ENCODE measurements at regions not wholly inside any gene's neighbourhood (a gene's known extent, or its start where the extent isn't known, plus 50 kb on each side); places are given as distances from the start of the nearest gene placed in this dataset.

DNA sequence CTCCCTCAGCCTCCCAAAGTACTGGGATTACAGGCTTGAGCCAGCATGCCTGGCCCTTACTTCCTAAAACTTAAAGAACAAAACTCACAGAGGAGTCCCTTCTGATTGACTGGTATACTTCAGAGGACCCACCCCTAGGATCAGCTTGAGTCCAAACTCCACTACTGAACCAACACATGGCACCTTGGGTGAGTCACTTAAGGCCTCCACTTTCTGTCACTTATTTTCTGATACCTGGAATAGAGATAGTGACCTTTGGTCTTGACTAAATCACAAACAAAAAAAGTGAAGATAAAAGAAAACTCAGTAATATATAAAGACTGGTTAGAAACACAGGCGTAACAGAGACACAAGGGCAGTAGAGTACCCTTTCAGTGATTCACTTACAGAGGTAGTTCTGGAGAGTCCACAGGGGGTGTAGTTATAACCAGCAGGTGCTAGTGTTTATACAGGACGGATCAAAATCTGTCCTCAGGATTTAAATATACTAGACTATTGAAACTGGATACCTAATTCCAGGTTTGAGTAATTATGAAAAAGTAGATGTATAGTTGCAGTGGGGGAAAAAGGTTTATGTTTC, 274.3 kb upstream of the ANKRD55 start:
- intact Hi-C loops (cut with DNase I) = no loop called here
- WGBS, 2 donors = 98 to 100% methylated on average over 2 of the region's 2 CpGs

DNA sequence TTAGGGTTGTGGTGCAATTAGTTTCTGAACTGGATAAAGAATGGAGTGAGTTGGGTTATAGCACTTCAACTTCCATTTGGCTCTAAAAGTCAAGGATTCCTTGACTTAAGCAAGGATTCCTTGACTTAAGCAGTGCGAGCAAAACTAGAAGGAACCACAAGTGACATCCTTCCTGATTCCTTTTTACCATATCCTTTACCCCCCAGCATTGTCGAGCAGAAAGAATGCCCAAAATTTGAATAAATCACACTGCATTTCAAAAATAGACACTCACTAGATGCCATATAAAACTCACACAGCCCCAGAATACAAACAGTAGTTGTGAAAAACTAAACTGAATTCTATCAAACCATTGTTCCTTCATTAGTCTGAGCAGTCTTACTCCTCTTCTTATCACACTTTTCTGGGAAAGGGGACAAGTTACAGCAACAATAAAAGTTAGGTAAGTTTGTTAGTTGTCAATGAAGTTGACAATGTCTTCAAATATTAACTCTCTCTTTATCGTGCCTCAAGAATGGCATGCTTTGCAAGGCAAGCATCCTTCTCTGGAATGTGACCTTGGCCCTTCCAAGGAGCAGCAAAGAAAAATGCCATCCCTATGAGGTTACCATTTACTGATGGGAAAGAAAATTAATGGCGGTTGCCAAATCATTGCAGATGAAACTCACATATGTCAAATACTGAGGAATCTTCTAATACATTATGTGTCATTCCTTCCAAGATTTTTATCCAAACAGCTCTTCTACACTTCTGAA, 273.3 kb upstream of the ANKRD55 start:
- DNase-seq (no peak), ATAC-seq (no peak)
- Histone ChIP-seq H3K27me3 (no peaks in the 10 kb centered on the region), H3K4me3 (no peak overlapping the region), H3K36me3 (no peaks in the 10 kb centered on the region), H3K4me1 (peaks cover 0 to 28% (median 16%) of the 10 kb centered on the region in 9 donors), H3K9me3 (peaks cover 0 to 5% (median 0%) of the 10 kb centered on the region in 11 donors), H3K27ac (no peak overlapping the region)
- TF ChIP-seq, protein P1, sequence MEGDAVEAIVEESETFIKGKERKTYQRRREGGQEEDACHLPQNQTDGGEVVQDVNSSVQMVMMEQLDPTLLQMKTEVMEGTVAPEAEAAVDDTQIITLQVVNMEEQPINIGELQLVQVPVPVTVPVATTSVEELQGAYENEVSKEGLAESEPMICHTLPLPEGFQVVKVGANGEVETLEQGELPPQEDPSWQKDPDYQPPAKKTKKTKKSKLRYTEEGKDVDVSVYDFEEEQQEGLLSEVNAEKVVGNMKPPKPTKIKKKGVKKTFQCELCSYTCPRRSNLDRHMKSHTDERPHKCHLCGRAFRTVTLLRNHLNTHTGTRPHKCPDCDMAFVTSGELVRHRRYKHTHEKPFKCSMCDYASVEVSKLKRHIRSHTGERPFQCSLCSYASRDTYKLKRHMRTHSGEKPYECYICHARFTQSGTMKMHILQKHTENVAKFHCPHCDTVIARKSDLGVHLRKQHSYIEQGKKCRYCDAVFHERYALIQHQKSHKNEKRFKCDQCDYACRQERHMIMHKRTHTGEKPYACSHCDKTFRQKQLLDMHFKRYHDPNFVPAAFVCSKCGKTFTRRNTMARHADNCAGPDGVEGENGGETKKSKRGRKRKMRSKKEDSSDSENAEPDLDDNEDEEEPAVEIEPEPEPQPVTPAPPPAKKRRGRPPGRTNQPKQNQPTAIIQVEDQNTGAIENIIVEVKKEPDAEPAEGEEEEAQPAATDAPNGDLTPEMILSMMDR (IDR thresholded peaks at IDR 0.05) = no peak
- intact Hi-C loops (cut with DNase I) = no loop called here
- 73% methylated on average over 4 of the region's 4 CpGs for WGBS, 2 donors

More for the DNA sequence above, 274.3 kb upstream of the ANKRD55 start:
- Histone ChIP-seq H3K27ac (no peak overlapping the region), H3K36me3 (no peaks in the 10 kb centered on the region), H3K4me1 (peaks cover 0 to 29% (median 17%) of the 10 kb centered on the region in 9 donors), H3K4me3 (no peak overlapping the region), H3K9me3 (peaks cover 0 to 5% (median 0%) of the 10 kb centered on the region in 11 donors), H3K27me3 (no peaks in the 10 kb centered on the region)
- ATAC-seq = no peak
- DNase-seq = no peak
- TF ChIP-seq, protein P1 (IDR thresholded peaks at IDR 0.05) = no peak

DNA sequence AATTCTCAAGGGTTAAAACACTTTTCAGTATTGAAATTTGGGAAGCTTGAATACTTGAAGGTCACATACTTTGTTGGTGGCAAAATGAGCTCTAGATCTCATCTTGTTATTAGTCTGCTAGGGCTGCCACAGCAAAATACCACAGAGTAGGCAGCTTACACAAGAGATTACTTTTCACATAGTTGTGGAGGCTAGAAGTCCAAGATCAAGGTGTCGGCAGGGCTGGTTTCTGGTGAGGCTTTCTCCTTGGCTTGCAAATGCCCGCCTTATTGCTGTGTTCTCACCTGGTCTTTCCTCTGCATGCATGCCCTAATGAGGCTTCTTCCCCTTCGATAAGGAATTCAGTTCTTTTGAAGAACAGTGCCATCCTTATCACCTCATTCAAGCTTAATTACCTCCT, 270.8 kb upstream of the ANKRD55 start:
- no peak for ATAC-seq
- Histone ChIP-seq H3K9me3 (peaks cover 0 to 5% (median 0%) of the 10 kb centered on the region in 11 donors), H3K36me3 (no peaks in the 10 kb centered on the region), H3K4me3 (no peak overlapping the region), H3K4me1 (peaks cover 0 to 34% (median 23%) of the 10 kb centered on the region in 9 donors), H3K27ac (no peak overlapping the region), H3K27me3 (no peaks in the 10 kb centered on the region)
- TF ChIP-seq, protein P1 (IDR thresholded peaks at IDR 0.05) = no peak
- intact Hi-C loops (cut with DNase I) = no loop called here
- DNase-seq = no peak
- 88 to 94% methylated on average over 3 of the region's 3 CpGs for WGBS, 2 donors

DNA sequence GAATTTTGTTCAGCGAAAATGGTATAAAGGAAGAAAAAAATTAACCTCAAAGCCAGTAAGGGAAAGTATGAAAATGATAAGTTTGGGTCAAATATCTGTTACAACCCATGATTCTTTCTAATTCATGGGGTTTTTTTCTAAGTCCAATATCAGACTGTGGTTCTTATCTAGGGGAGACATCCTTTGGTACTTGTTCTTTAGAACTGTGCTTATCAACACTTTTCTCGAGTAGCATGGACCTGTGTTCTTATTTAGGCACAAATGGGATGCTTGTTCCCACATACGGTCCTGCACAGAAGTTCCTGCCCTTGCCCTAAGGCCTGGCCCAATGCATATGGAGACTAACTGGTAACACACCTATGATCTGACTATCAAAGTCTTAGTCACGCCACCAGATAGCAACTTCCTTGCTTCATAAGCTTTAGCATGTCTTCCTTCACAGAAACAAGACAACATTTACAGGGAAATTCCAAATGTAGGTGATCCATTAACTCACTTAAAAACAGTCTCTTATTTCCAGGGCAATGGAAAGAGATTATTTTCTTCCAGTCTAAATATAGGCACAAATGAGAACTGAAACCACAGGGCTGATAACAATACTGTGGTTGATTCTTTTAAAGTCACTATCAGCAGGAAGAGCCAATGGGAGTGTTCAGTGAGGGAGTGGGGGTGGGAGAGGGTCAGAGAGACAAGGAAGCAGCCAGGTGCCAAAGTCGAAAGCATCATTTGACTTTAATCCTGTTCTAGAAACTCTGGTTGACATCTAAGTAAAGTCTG, 268.8 kb upstream of the ANKRD55 start:
- Histone ChIP-seq H3K27ac (peak overlapping the region in 4 of 10 donors; percentile 22 to 61 (median 38)), H3K27me3 (no peaks in the 10 kb centered on the region), H3K4me1 (peaks cover 0 to 46% (median 29%) of the 10 kb centered on the region in 9 donors), H3K4me3 (no peak overlapping the region), H3K36me3 (no peaks in the 10 kb centered on the region), H3K9me3 (peaks cover 0 to 5% (median 0%) of the 10 kb centered on the region in 11 donors)
- intact Hi-C loops (cut with DNase I) = no loop called here
- 49 to 53% methylated on average over 5 of the region's 5 CpGs for WGBS, 2 donors
- TF ChIP-seq, protein P1 (IDR thresholded peaks at IDR 0.05) = no peak
- peak in 5 of 8 donors; percentile 48 to 74 (median 66) for ATAC-seq
- no peak for DNase-seq

All from heart right ventricle (tissue), 16 donors.